ENCODE measurements at regions not wholly inside any gene's neighbourhood (a gene's known extent, or its start where the extent isn't known, plus 50 kb on each side); places are given as distances from the start of the nearest gene placed in this dataset.

DNA sequence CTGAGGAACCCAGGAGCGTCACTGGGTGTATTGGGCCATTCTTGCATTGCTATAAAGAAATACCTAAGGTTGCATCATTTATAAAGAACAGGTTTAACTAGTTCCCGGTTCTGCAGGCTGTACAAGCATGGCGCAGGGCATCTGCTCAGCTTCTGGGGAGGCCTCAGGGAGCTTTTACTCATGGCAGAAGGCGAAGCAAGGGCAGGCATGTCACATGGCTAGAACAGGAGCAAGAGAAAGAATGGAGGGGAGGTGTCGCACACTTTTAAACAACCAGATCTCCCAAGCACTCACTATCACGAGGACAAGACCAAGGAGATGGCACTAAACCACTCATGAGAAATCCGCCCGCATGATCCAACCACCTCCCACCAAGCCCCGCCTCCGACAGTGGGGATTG, 65.2 kb downstream of the PSMG1 start:
- Histone ChIP-seq H3K9ac (ENCODE audit: insufficient read depth in 1 of 2, low read length in 2 of 2) (no peak overlapping the region), H3K4me3 (no peak overlapping the region), H3K36me3 (ENCODE audit: control insufficient read depth in 4 of 4, insufficient read depth in 4 of 4, low read length in 4 of 4) (no peaks in the 10 kb centered on the region), H3K9me3 (ENCODE audit: control insufficient read depth in 4 of 4, insufficient read depth in 3 of 4, low read length in 3 of 4) (no peaks in the 10 kb centered on the region), H3K4me1 (ENCODE audit: control insufficient read depth in 5 of 5, insufficient read depth in 5 of 5, low read length in 5 of 5) (peaks cover 0 to 7% (median 0%) of the 10 kb centered on the region in 5 donors), H3K27me3 (ENCODE audit: control insufficient read depth in 3 of 3, insufficient read depth in 3 of 3, low read length in 2 of 3) (no peaks in the 10 kb centered on the region), H3K27ac (ENCODE audit: low read depth in 1 of 2, low read length in 1 of 2) (no peak overlapping the region)
- WGBS, 2 donors: 85 to 93% methylated on average over 10 of the region's 10 CpGs
- no peak for TF ChIP-seq CTCF (IDR thresholded peaks at IDR 0.05; ENCODE audit: control extremely low read depth, extremely low read depth)
- no peak for ATAC-seq (ENCODE audit: insufficient read depth, low FRiP score)
- DNase-seq: no peak

DNA sequence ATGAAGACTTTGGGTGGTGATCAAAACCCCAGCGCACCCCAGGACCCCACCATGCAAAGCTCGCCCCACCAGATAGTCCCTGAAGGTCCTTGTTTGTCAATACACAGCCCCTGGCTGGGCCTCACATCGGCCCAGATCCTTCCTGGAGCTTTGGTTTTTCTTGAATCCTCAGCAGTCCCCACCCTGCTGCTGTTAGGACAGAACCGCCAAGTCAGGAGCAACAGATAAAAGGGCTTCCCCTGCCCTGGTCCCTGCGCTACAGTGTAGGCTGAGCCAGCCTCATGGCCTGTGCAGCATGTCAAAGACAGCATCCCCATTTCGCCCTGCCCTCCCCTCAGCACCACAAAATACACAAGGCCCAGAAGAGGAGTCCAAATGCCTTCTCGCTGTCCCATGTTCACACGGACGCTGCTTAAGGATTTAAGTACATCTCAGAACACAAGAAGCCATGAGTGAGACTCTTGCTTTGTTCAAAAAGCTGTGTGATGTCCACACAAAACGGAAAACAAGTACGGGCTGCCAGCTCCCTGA, 65.7 kb downstream of the PSMG1 start:
- TF ChIP-seq CTCF (IDR thresholded peaks at IDR 0.05; ENCODE audit: control extremely low read depth, extremely low read depth): no peak
- H3K4me1 ChIP-seq (ENCODE audit: control insufficient read depth in 5 of 5, insufficient read depth in 5 of 5, low read length in 5 of 5): peaks cover 0 to 7% (median 2%) of the 10 kb centered on the region in 5 donors
- 94 to 97% methylated on average over 11 of the region's 11 CpGs for WGBS, 2 donors
- H3K4me3 ChIP-seq: no peak overlapping the region
- H3K27ac ChIP-seq (ENCODE audit: low read depth in 1 of 2, low read length in 1 of 2): no peak overlapping the region
- no peak overlapping the region for H3K9ac ChIP-seq (ENCODE audit: insufficient read depth in 1 of 2, low read length in 2 of 2)
- DNase-seq: no peak
- H3K36me3 ChIP-seq (ENCODE audit: control insufficient read depth in 4 of 4, insufficient read depth in 4 of 4, low read length in 4 of 4): no peaks in the 10 kb centered on the region
- H3K27me3 ChIP-seq (ENCODE audit: control insufficient read depth in 3 of 3, insufficient read depth in 3 of 3, low read length in 2 of 3): no peaks in the 10 kb centered on the region
- ATAC-seq (ENCODE audit: insufficient read depth, low FRiP score): no peak
- no peaks in the 10 kb centered on the region for H3K9me3 ChIP-seq (ENCODE audit: control insufficient read depth in 4 of 4, insufficient read depth in 3 of 4, low read length in 3 of 4)

DNA sequence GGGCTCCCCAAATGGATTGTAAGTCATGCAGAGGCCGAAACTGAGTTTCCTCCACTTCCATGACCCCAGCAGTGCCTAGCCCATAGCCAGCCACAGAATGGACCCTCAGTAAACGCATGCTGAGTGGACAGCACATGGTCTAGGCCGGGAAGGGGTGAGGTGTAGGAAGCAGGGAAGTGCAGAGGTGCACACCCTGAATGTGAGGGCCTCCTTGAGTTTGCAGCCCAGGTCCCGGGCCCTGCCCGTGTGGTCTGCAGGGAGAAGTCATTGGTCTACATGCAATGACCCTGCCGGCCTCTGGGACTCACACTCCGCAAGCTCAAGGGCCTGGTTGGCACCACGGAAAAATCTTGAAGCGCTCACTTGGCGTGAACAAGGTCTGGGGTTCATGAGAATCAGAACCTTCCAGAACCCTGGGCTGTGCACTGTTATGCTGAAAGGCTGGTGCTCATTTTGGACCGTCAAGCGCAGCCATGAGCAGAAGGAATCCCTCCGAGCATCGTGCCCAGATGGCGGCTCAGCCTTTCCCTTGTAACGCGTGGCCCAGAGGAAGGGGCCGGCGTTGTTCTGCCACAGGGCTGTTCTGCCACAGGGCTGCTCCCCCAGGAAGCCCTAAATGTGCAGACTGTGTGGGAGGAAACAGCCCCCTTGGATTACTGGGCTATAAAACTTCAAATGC, 66.4 kb downstream of the PSMG1 start:
- Histone ChIP-seq H3K27me3 (ENCODE audit: control insufficient read depth in 3 of 3, insufficient read depth in 3 of 3, low read length in 2 of 3) (no peaks in the 10 kb centered on the region), H3K27ac (ENCODE audit: low read depth in 1 of 2, low read length in 1 of 2) (no peak overlapping the region), H3K4me3 (no peak overlapping the region), H3K4me1 (ENCODE audit: control insufficient read depth in 5 of 5, insufficient read depth in 5 of 5, low read length in 5 of 5) (peaks cover 0 to 13% (median 2%) of the 10 kb centered on the region in 5 donors), H3K9me3 (ENCODE audit: control insufficient read depth in 4 of 4, insufficient read depth in 3 of 4, low read length in 3 of 4) (no peaks in the 10 kb centered on the region), H3K36me3 (ENCODE audit: control insufficient read depth in 4 of 4, insufficient read depth in 4 of 4, low read length in 4 of 4) (no peaks in the 10 kb centered on the region), H3K9ac (ENCODE audit: insufficient read depth in 1 of 2, low read length in 2 of 2) (no peak overlapping the region)
- no peak for TF ChIP-seq CTCF (IDR thresholded peaks at IDR 0.05; ENCODE audit: control extremely low read depth, extremely low read depth)
- WGBS, 2 donors: 92 to 97% methylated on average over 19 of the region's 19 CpGs
- ATAC-seq (ENCODE audit: insufficient read depth, low FRiP score) (no peak), DNase-seq (no peak)

Measured in lung (tissue), 11 donors.